ENCODE measurements at regions not wholly inside any gene's neighbourhood (a gene's known extent, or its start where the extent isn't known, plus 50 kb on each side); places are given as distances from the start of the nearest gene placed in this dataset.
A peak's percentile ranks its signal among the peaks of the same experiment; 100 is the strongest.

- no peak overlapping the region for H2AFZ ChIP-seq (ENCODE audit: low read length)
- no peak overlapping the region for H3K4me3 ChIP-seq (ENCODE audit: insufficient read depth, low read length)
- H3K9me3 ChIP-seq (ENCODE audit: low read depth, low read length): no peaks in the 10 kb centered on the region
- H3K27me3 ChIP-seq (ENCODE audit: insufficient read depth, low read length): peaks cover 6% of the 10 kb centered on the region
- no peaks in the 10 kb centered on the region for H3K79me2 ChIP-seq (ENCODE audit: insufficient read depth, low read length)
- H3K4me2 ChIP-seq (ENCODE audit: insufficient read depth, low read length): no peak overlapping the region
- DNase-seq (ENCODE audit: insufficient read length, low spot score, missing footprints): no peak
- no peaks in the 10 kb centered on the region for H4K20me1 ChIP-seq (ENCODE audit: insufficient read depth, low read length)
- H3K36me3 ChIP-seq (ENCODE audit: insufficient read depth, low read length): no peaks in the 10 kb centered on the region
- H3K4me1 ChIP-seq (ENCODE audit: insufficient read depth, low read length): no peaks in the 10 kb centered on the region
- no peak for TF ChIP-seq CTCF (IDR thresholded peaks at IDR 0.05; ENCODE audit: extremely low read depth, low read depth, low read length)
- no peak overlapping the region for H3K27ac ChIP-seq (ENCODE audit: low read depth, low read length)
These were observed 51.5 kb downstream of the SST start for GRCh38 chr3:187618722-187619121.

- Histone ChIP-seq H3K4me1 (ENCODE audit: insufficient read depth, low read length) (no peaks in the 10 kb centered on the region), H3K36me3 (ENCODE audit: insufficient read depth, low read length) (no peaks in the 10 kb centered on the region), H3K27me3 (ENCODE audit: insufficient read depth, low read length) (peaks cover 6% of the 10 kb centered on the region), H3K9me3 (ENCODE audit: low read depth, low read length) (no peaks in the 10 kb centered on the region), H4K20me1 (ENCODE audit: insufficient read depth, low read length) (no peaks in the 10 kb centered on the region), H3K4me2 (ENCODE audit: insufficient read depth, low read length) (no peak overlapping the region), H2AFZ (ENCODE audit: low read length) (no peak overlapping the region), H3K79me2 (ENCODE audit: insufficient read depth, low read length) (no peaks in the 10 kb centered on the region), H3K27ac (ENCODE audit: low read depth, low read length) (no peak overlapping the region), H3K4me3 (ENCODE audit: insufficient read depth, low read length) (no peak overlapping the region)
- DNase-seq (ENCODE audit: insufficient read length, low spot score, missing footprints): no peak
- no peak for TF ChIP-seq CTCF (IDR thresholded peaks at IDR 0.05; ENCODE audit: extremely low read depth, low read depth, low read length)
These were observed 53.0 kb downstream of the SST start for GRCh38 chr3:187617213-187617612.

DNA sequence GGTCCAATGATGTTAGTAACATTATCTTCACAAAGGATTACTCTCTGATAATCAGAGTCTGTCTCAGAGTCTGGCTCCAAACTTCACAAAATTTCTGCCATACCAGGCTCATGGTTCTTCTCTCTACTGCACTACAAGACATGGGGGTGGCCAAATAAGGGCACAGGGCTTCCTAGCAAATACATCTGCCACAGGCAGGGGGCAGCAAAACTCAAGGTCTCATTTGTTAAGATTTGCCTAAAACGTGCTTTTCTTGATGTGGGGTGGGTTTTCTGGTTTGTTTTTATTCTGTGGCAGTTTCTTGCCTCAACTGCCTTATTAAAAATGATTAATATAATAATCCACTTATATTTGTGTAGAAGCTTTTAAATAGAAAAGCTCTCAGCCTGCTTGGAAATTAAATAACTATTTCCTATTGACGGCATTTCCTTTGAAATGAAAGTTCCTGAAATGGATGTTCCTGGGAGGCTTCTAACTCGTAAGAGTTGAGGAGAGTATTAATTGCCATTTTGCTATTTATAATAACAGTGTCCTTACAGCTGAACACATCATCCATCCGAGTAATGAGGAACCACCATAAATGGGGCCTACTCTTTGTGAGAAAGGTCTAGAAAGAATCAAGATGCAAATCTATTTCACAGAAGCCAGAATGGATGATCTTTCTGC, 53.8 kb downstream of the SST start:
- no peaks in the 10 kb centered on the region for H3K4me1 ChIP-seq (ENCODE audit: insufficient read depth, low read length)
- no peaks in the 10 kb centered on the region for H4K20me1 ChIP-seq (ENCODE audit: insufficient read depth, low read length)
- H3K27me3 ChIP-seq (ENCODE audit: insufficient read depth, low read length): peaks cover 6% of the 10 kb centered on the region
- no peak overlapping the region for H3K27ac ChIP-seq (ENCODE audit: low read depth, low read length)
- no peaks in the 10 kb centered on the region for H3K79me2 ChIP-seq (ENCODE audit: insufficient read depth, low read length)
- no peaks in the 10 kb centered on the region for H3K36me3 ChIP-seq (ENCODE audit: insufficient read depth, low read length)
- no peak overlapping the region for H3K4me2 ChIP-seq (ENCODE audit: insufficient read depth, low read length)
- H3K4me3 ChIP-seq (ENCODE audit: insufficient read depth, low read length): no peak overlapping the region
- H3K9me3 ChIP-seq (ENCODE audit: low read depth, low read length): no peaks in the 10 kb centered on the region
- peak; percentile 58 for DNase-seq (ENCODE audit: insufficient read length, low spot score, missing footprints)
- H2AFZ ChIP-seq (ENCODE audit: low read length): no peak overlapping the region
- peak; percentile 85 for TF ChIP-seq CTCF (IDR thresholded peaks at IDR 0.05; ENCODE audit: extremely low read depth, low read depth, low read length)

DNA sequence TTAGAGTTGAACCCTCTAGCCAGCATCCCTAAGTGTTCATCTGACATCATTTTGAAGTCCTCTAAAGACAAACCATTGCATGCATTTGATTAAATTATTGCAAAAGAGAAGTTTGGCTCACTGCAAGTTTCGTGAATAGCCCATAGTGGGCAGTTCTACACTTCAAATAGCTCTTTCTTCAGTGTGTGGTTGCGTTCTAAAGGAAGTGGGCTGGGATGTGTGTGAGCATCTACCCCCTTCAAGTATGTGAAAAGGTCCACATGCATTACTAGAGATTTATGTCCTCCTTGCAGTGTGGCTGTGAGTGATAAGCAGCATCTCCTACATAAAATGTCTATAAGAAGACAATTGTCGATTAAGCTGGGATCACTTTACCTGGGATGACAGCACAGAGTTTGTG, 54.6 kb downstream of the SST start:
- H4K20me1 ChIP-seq (ENCODE audit: insufficient read depth, low read length): no peaks in the 10 kb centered on the region
- no peak overlapping the region for H3K4me2 ChIP-seq (ENCODE audit: insufficient read depth, low read length)
- TF ChIP-seq CTCF (IDR thresholded peaks at IDR 0.05; ENCODE audit: extremely low read depth, low read depth, low read length): no peak
- H3K79me2 ChIP-seq (ENCODE audit: insufficient read depth, low read length): no peaks in the 10 kb centered on the region
- H3K36me3 ChIP-seq (ENCODE audit: insufficient read depth, low read length): no peaks in the 10 kb centered on the region
- H3K9me3 ChIP-seq (ENCODE audit: low read depth, low read length): no peaks in the 10 kb centered on the region
- H3K4me3 ChIP-seq (ENCODE audit: insufficient read depth, low read length): no peak overlapping the region
- H3K27me3 ChIP-seq (ENCODE audit: insufficient read depth, low read length): peaks cover 6% of the 10 kb centered on the region
- no peak overlapping the region for H3K27ac ChIP-seq (ENCODE audit: low read depth, low read length)
- H2AFZ ChIP-seq (ENCODE audit: low read length): no peak overlapping the region
- no peaks in the 10 kb centered on the region for H3K4me1 ChIP-seq (ENCODE audit: insufficient read depth, low read length)
- DNase-seq (ENCODE audit: insufficient read length, low spot score, missing footprints): no peak

Measured in osteoblast (primary cell).